ENCODE measurements at regions not wholly inside any gene's neighbourhood (a gene's known extent, or its start where the extent isn't known, plus 50 kb on each side); places are given as distances from the start of the nearest gene placed in this dataset.

GRCh38 chr2:11045294-11045693 lies 110.0 kb upstream of the SLC66A3 start:
- TF ChIP-seq ARNT (IDR thresholded peaks at IDR 0.05) (no peak), SP1 (IDR thresholded peaks at IDR 0.05) (no peak), NFRKB (IDR thresholded peaks at IDR 0.05) (no peak), L3MBTL2 (conservative IDR thresholded peaks at IDR 0.05) (no peak), FOXK2 (IDR thresholded peaks at IDR 0.05) (no peak), ZNF384 (IDR thresholded peaks at IDR 0.05) (no peak), TARDBP (IDR thresholded peaks at IDR 0.05) (no peak), SUZ12 (IDR thresholded peaks at IDR 0.05) (no peak), LEF1 (IDR thresholded peaks at IDR 0.05; ENCODE audit: borderline replicate concordance) (no peak), FOXM1 (IDR thresholded peaks at IDR 0.05; ENCODE audit: borderline replicate concordance) (no peak), FOXA1 (IDR thresholded peaks at IDR 0.05) (no peak)

All from HEK293T (cell line).